ENCODE measurements at regions not wholly inside any gene's neighbourhood (a gene's known extent, or its start where the extent isn't known, plus 50 kb on each side); places are given as distances from the start of the nearest gene placed in this dataset.

DNA sequence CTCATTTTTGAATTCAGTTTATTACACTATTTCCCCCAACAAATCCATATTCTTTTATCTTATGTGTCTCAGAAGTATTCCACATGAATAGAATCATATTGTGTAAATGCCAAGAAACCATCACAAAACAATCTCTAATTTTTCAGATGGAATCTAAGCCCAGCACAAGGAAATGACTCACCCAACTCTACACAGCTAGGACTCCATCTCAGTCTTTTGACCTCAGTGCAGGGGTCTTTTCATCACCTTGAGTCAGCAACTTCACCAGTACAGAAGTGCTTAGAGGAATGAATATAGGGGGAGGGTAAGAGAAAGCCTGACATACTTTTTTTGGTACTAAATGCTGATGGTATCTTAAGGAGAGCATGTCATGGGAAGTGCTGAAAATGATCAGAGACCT, 169.3 kb upstream of the LRRN1 start:
- DNase-seq = peak in 1 of 3 donors; percentile 71

DNA sequence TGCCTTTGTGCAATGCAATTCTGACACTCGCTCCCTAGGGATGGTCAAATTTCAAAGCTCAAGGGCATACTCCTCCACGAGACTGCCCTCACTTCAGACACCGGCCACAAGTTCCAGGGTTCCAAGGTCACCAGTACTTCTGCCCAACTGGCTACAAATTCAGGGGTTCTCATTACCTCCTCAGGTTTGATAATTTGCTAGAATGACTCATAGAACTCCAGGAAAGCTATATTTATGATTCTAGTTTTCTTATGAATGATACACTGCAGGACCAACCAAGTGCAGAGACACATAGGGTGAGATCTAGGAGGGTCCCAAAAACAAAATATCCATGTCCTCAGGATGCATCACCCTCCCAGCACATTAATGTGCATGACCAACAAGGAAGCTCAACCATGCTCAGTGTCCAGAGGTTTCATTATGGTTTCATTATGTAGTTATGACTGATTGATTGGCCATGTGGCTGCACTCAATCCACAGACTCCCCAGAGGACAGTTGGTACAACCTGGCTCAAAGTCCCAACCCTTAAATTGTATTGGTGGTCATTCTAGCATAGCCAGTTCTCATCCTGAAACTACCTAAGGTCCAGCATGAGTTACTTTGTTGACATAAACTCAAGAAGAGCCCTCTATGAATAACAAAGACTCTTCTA, 170.4 kb upstream of the LRRN1 start:
- DNase-seq = no peak

DNA sequence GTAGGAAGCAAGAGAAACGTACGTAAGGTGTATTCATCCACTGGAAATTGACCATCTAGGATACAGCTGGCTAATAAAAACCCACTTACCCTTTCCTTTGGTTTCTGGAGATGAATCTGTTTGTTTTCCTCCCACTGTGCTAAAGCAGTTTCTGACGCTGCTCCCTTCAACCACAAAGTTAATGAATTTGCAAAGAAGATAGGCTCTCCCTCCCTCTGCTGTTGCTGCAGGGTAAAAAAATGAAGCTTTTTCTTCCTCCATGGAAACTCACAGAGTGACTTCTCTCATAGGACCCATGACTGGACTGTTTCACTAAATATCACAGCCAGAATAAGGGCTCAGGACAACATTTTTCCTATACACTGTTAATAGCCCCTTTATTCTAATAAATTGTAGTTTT, 172.1 kb upstream of the LRRN1 start:
- DNase-seq = no peak

DNA sequence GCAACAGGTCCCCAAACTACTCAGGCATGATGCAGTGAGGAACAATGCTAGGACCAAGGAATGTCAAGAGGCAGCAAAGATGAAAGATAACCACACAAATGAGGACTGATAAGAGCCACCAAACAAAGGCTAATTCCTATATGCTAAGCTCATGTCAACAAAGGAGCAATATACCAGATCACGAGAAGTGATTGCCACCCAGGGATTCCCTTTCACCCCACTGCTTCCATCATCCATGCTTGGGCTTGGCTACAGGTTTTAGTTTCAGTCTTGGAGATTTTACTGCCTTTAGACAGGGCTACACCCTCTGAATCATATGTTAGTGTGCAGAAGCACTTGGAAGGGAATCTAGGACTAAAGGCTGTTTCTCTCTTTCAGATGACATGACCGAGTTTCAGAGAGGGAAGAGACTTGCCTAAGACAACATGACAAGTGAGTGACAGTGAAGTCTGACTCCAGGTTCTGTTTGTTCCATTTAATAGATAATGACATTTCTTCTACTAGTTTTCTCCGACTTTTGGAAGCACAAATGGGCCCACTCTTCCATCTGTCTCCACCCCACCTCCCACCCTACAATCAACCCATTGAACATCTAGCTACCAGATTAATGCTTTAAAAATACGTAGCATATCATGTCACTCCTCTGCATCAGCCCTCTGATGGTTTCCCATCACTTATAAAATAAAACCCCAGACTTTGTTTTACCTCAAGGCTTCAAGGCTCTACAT, 173.5 kb upstream of the LRRN1 start:
- no peak for DNase-seq

DNA sequence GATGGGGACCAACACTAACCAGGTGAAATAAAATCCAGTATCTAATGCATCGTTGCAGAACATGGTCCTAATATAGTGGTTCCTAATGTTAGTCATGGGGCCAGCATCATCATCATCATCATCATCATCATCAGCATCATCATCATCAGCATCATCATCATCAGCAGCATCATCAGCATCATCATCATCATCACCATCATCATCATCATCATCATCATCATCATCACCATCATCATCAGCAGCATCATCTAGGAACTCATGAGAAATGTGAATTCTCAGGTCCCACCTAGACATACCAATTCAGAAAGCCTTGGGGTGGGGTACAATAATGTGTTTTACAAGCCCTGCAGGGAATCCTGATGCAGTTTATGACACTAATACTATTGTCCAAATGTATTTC, 179.4 kb upstream of the LRRN1 start:
- no peak for DNase-seq

DNA sequence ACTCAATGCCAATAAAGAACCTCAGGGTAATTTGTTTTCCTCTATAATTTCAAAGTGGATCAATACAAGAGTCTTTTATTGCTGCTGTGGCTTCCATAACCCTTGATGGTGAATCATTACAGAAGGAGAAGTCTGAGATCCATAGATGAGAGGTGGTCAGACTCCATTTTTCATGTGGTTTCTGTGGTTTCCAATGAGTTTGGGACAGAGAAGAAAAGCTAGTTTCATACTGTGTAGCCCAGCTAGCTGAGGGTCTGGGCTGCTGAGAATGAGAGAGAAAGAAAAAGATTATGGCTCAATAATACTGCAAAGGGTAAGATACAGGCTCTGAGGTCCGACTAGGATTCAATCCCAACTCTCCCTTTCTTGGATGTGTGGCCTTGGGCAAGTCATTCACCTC, 180.6 kb upstream of the LRRN1 start:
- DNase-seq = no peak

DNA sequence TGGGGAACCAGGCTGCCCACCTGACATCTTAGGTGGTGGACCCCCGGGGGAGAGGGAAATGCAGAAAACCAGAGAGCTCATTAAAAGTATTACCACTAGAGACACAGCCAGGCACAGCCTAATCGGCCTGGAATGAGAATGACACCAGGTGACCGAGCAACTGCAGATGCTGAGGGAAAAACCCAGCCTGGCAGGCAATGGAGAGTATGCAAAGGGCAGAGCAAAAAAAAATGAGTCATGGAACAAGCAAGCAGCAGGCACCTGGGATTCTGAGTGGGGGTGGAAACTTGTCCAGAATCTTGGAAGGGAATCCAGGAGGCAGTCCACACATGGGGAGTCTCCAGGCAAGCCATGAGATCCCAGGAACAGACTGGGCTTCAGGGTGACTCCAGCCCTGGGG, 183.7 kb upstream of the LRRN1 start:
- no peak for DNase-seq

DNA sequence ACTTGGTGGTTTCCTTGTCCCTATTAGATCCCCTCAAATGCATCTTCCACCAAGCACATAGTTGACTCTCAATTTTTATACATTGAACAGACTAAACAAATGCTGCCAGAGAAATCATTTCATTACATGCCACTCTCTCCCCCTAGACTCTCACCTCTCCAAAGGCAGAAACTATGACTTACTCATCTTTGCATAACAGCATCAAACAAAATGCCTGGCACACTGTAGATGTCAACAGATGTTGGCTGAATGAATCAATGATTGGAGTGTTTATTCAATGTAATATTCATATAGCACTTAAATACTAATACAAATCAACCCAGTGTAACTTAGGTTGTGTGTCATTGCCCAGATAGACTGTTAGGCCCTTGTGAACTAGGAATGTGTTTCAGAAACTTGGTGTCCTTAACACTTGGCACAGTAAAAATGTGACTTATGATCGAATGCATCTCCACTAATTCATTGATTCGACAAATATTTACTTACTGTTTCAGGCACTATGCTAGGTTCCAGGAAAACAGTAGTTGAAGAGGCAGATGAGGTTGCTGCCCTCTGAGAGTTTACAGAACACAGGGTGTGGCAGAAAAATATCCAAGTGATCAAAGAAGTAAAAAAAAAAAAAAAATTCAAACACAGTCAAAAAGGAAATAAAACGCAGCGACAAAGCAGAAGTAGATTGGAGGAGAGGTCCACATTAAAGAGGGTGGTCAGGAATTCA, 188.5 kb upstream of the LRRN1 start:
- no peak for DNase-seq

DNA sequence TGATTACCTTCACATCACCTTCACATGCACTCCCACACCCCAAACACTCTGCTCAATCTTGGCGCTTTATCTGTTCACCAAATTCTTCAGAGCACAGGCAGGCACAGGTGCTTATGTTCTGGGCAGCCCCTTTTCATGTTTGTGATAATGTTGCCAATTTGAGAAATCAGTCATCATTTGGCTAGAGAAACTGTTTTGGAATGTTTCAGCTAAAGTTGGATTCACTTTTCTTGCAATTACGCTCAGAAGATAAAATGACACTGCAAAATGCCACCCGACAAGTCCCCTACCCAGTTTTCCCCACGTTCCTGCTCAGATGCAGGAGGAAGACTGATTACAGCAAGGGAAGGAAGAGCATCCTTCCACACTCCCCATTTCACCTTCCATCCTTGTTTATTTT, 192.9 kb upstream of the LRRN1 start:
- DNase-seq = peak in 1 of 3 donors; percentile 19

DNA sequence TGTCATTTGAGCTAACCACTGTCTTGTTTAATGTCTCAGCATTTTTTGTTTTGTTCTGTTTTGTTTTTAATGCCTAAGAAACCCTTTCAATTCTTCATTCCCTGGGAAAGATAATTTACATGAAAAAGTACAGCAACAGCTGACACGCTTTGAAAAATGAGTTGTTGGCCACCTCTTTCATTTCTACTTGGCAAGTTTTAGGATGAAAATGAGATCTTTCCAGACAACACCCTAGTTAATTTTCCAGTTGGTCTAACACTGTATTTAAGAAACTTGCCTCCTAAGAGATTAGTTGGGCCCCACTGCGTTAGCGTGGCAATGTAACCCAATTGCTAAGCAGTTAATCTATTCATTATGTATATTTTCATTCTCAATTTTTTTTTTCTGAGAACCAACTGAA, 194.0 kb upstream of the LRRN1 start:
- DNase-seq = peak; percentile 25 to 59 (median 33)

DNA sequence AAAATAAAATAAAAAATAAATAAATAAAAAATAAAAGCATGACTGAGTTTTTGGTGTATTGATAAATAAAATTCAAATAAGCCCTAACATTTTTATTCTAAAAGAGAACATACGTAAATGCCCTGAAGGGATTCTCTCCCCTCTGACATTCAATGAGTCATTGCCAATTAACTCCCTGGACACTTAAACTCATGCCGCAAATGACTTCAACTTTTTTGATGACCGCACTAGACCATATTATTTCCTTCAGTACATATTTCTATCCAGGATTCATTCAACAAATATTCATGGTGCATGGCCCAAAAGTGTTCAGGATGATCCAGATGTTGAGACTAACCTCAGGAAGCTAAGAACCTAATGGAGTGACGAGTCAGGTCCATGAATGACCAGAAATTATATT, 195.9 kb upstream of the LRRN1 start:
- no peak for DNase-seq

DNA sequence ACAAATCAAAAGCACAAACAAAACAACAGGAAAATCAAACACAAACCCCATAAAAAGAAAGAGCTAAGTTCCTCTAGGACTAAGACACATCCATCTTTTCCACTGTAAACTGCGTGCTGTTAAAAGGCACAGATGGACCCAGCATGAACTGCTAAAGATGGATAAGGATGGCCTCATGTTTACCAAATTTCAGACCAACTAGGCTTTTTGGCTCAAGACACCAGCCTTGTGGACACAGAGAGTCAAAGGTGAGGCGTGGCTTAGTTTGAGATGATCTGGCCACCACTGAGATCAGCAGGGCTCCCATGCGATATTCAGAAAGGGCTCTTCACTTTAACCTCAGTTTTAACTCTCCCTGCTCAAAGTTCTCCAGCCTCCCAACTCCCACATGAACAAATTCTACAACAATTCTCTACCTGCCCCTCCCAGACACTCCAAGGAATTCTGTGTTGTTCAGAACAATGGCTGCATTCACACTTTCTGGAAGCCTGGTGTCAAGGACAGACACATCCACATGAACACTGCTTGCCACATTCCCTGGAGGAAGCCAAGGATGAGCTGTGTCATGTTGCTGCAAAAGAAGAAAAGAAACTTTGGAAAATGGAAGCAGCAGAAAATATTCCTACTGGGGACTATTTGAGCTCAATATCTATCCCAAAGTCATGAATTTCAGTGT, 198.4 kb upstream of the LRRN1 start:
- DNase-seq = no peak

DNA sequence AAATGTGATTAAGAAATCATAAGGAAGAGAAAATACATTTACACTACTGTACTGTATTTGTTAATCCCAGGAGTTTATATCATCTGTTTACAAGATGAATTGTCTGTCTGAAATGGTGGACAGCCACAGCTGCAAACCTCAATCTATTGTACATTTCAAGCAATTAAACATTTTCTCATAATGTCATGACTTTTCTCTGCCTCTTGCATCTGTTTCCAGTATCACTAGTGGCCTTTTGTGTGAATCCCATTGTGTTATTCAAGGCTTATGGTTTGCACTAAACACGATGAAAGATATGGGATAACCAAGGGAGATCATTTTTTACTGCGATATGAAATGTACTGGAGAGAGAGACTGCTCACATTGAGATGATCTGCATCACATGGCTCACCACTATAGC, 200.2 kb upstream of the LRRN1 start:
- peak in 2 of 3 donors; percentile 16 to 49 for DNase-seq

DNA sequence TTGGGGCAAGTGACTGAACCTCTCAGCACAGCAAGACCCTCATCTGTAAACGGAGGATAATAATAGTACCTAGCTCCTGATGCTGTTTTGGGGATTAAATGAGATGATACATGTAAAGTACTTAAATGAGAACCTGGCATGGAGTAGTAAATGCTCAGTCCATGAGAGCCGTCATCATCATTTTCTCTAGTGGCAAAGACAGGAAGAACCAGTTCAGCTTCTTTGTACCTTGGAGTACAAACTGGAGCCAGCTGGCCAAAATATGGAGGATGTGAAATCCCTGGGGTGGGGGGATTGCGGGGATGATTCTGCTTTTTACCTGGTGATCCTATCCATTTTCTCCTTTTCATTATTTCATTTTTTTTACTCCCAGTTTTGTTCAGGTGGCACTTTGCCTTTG, 204.2 kb upstream of the LRRN1 start:
- DNase-seq = no peak

DNA sequence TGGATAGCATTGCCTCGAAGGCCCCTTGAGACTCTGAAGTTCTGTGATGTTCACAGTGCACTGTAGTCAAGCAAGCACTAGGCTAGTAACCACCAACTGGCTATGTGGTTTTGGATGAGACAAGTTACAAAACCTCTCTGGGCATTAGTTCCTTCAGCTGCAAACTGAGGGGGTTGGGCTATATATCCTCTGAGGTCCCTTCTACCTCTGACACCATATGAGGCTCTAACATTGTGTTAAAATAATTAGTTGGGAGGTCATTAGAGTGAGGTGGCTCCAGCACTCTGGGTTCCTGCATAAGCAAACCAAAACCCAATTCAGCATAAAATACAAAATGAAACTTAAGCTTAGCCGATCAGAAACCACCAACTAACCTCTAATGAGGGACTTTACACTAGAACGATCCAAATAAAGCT, 209.5 kb upstream of the LRRN1 start:
- no peak for DNase-seq

DNA sequence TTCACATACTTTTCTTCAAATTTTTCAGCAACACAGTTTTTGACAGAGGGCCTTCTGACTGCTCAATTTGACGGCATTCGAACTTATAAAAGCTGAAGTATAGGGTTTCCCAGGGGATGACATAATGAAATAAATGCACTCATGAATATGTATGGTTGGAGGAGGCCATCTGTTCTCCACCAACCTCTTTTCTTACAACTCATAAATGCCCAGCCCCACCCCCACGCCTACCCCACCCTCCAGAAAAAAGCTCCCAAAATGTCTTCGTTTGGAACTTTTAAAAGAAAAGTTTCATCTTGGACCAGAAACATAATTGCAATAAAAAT, 211.6 kb upstream of the LRRN1 start:
- no peak for DNase-seq

DNA sequence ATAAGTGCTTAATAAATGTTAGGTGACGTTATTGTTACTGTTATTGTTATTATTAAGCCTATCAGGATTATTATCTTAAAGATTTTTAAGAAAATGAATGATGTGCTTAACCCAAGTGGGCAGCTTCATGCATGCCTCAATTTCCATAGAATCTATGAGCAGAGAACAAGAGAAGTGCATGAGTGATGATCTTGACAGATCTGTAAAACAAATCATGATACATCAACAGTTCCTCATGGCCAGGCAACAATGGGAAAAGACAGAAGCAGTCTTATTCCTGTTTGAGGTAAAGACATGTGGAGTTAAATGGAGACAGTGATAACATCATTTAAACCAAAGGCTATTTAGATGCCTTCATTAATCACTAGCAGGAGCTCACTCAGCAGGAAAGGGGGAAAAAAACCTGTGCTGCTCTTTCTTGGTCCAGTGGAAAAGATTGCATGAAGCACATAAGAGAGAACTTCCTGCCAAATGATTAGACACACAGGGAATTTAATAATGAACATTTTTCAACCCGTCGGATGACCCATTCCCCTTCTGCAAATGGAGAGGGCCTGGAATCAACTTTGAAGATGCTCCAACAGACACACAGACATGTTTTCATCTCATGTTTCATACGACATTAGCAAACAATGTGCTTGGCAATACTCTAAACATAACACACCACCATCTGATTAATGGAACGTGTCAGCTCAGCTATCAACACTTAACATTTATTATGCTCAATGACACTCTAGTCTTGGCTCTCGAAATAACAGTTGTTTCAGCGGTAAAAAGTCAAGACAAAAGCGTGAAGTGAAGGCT, 212.2 kb upstream of the LRRN1 start:
- peak; percentile 51 to 70 (median 58) for DNase-seq

DNA sequence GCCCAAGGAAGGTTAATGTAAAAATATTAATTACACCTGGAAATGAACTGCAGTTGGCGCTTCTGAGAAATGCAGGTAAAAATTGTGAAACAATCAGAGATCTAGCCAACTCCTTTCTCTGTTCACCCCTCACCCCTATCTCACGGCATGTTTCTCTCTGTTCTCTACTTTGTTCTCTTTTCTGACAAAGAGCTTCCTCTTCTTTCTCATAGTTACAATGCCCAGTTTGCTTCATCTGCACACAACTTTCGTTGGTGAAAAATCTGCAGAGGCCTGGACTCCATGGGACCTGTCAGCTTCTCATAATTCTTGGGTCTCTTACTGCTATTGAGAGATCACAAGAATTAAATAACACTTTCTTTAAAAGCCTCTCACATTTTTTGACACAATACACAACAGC, 212.9 kb upstream of the LRRN1 start:
- DNase-seq = no peak

DNA sequence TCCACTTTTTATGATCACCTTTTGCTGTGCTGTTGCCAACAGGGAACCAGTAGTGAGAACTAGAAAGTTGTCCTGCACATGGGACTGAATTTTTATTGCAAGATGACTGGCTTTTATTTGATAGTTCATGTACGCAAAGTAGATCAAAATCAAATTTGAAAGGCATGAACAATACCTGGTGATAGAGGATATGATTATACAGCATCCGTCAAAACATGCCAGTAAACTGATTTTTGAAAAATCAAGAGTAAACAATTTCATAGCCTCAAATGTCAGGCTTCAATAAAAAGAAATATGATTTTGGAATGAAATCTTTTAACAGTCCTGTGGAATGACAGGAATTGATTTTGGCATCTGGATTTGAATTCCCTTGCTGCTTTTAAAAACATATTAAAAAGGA, 219.6 kb upstream of the LRRN1 start:
- no peak for DNase-seq

DNA sequence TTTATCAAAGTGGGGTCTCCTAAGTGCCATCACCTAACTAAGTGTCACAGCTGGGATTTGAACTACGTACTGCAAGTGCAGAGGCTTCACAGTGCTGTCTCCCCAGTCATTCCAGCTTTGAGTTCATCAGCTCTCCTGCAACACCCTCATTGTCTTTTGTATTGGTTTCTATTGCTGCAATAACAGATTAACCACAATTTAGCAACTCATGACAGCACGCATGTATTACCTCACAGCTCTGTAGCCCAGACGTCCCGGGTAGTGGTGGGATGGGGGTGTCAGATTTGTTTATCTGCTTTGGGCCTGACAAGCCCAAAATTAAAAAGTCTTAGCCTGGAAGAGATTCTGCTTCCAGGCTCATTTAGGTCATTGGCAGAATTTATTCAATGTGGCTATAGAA, 220.5 kb upstream of the LRRN1 start:
- no peak for DNase-seq

DNA sequence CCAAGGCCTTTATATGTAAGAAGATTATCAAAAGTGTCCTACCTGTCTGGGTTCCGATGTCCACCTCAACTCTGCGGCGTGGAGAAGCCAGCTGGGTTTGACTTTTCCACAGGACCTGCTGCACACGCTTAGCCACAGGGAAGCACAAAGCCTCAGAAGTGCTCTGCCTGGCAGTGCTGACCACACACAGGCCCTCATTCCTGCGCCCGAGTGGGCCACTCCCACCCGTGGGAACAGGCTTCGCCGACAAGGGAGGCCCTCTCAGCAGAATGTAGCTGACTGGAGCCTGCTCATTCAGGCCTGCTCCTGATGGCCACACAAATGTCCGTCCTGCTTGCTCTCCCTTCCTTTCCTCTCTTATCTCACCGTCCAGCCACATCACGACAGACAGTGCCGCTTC, 221.4 kb upstream of the LRRN1 start:
- no peak for DNase-seq

DNA sequence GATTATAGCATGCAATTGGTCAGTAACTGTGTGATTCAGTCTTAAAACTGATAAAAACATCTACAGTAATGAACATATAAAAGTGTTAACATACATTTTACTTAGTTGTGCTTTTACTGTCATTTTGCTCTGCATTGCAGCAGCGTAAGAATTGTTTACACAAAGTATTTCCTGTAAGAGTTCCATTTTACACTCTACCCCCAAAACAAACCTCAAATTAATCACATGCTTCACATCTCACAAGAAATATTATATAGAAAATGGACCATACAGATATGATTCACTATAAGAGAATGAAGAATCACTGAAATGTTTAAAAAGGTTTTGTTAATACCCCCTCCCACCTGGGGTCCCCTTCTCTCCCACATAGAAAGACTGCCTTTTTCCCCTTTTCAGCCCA, 225.9 kb upstream of the LRRN1 start:
- DNase-seq = no peak

All from muscle of back (tissue), 3 donors.